HG02642 (cell line): ENCODE measurements at regions not wholly inside any gene's neighbourhood (a gene's known extent, or its start where the extent isn't known, plus 50 kb on each side); places are given as distances from the start of the nearest gene placed in this dataset.
"Not testable (repeated sequence)": the region's sequence is repeated elsewhere in the genome, so short reads cannot be mapped to it uniquely, and the experiment has no call there.

ENCODE experiments used
- ATAC-seq: cut with Tn5 transposase; IDR thresholded peaks from one replicate; pipeline ENCODE4 v1.9.1; 2021; ENCODE audit warnings: mild to moderate bottlenecking; ENCODE audit not compliant: unreplicated experiment, poor library complexity

DNA sequence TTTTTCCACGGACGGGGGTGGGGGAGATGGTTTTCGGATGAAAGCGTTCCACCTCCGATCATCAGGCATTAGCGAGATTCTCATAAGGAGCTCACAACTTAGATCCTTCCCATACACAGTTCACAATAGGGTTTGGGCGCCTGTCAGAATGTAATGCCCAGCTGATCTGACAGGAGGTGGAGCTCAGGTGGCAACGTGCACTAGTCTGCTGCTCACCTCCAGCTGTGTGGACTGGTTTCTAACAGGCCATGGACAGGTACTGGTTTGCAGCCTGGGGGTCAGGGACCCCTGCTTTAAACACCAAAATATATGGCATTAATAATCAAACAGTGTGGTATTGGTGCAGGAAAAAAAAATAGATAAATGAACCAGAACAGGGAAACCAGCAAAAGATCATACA, 157.5 kb upstream of the NLRP1 start:
- ATAC-seq: no peak

DNA sequence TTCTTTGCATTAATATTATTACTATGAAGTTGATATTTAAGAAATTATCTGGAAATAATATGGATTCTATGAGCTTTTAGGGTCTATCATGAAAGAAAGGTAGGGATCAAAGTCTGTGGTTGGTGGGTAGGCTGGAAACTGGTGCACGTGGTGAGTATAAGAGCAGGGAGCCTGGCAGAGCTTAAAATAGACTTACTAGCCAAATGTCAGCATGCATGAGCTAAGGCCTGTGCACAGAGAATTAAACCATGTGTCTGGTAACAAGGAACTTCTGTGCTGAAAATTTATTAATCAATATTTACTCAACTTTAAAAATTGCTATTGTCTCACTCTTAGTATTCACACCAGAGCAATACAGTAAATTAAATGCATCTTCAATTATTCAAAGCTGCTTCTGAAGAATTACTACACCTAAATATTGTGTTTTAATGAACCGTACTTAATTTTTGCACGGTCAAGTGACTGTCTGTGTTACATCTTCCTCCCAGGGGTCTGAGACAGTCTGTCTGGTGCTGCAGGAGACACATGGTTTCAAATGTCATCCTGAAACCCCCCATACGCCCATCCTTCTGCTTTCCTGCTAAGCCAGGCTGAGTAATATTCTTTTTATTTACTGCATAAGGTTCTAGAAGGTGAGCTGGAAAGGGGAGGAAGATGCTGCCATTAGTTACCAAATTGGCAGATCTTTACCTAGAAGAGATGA, 161.0 kb upstream of the NLRP1 start:
- no peak for ATAC-seq

DNA sequence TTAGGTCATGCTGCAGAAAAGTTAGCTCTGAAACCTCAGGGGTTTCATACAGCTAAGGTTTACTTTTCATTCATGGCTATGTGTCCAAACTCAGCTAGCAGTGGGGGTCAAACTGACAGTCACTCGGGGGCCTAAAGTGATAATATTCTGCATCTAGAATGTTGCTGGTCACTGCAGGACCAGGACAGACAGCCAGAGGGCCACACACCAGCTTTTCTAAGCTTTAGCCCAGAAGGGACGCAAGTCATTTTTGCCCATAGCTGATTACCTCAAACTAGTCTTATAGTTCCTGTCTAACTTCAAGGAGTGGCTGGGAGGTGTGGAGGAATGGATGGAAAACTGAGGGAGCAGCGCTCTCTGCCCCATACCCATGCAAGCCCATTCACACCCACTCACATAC, 163.0 kb upstream of the NLRP1 start:
- ATAC-seq: no peak

DNA sequence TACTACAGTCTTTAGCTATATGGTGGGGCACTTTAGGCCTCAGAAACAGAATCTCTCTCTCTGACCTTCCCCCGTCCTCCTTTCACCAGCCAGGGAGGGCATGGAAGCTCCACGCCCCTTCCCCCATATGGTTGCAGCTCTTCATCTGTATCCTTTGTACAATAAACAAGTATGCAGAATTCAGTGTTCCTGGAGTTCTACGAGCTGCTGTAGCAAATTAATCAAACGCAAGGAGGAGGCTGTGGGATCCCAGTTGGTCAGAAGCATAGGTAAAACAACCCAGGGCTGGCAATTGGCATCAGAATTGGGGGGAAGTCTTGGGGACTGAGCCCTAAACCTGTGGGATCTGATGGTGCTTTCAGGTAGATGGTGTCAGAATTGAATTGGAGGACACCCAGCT, 163.7 kb upstream of the NLRP1 start:
- no peak for ATAC-seq

DNA sequence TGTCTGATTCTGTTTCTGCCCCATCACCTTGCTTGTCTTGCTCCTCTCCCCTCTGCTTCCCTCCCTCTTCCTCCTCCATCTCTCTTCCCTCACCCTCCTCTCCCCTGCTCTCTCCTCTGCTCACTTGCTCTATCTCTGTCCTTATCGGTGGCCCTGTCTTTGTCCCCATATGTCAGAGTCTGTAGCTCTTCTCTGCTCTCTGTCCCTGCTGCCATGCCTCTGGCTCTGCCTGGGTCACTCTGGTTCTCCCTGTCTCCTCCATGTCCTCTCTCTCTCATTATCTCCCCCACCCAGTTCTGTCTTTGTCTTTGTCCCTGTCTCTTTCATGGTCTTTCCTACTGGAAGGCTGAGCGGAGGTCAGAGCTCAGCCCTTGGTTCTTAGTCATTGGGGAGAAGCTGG, 169.1 kb upstream of the NLRP1 start:
- ATAC-seq: no peak

DNA sequence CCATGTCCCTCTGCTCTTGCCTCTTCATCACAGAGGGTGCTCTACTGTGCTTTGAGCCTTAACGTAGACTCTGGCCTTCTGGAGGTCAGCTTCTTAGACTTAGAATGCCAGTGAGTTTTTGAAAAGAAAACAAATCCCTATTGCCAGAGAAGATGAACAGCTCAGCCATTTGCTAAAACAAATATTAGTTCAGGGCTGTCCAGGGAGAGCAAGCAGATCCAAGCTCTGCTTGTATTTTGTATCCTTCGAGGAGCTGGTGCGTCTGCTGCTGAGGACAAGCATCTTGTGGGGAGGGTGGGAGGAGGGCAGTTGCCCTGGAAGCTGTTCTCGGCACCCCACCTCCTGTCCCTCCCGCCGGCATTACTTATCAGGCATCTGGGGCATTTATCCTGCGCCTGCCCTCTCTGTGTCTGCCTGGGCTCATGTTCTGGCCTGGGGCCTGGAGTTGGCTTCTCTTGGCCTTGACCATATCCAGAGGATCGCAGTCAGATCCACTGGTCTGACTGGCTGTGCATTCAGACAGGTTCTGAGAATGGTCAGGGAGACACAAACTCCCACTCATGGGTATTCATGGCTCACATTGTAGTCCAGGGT, 173.1 kb upstream of the NLRP1 start:
- ATAC-seq: no peak

DNA sequence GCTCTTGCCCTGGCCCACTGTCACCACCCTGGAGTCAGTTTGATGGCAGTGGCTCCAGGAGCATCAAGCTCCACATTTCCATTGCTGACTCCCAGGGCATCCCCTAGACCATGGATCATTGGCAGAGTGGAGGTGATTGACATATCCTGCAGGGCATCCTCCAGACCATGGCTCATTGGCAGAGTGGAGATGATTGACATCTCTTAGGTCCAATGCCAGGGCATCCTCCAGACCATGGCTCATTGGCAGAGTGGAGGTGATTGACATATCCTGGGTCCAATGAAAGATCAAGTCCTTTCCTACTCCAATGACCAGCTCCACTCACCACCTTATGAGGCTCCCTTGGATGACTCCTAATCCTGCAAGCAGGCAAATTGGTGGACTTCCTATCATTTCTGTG, 174.3 kb upstream of the NLRP1 start:
- no peak for ATAC-seq

DNA sequence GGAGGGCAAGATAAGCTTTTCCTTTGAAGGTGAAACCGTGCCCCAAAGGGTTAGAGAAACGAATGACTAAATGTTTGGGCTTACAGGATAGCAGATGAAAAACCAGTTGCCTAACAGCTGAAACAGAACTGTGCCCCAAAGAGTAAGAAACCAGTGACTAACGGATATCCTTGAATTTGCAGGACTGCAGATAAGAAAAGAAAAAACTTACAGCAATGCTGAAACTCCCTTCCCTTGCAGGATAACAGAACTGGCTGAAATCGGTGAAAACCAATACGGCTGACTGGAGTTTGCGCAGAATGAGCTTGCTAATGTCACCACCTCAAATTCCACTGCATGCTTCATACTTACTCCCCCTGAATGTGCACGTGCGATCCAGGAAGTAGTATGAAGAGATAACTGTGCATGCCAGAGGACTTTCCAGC, 175.2 kb upstream of the NLRP1 start:
- no peak for ATAC-seq

DNA sequence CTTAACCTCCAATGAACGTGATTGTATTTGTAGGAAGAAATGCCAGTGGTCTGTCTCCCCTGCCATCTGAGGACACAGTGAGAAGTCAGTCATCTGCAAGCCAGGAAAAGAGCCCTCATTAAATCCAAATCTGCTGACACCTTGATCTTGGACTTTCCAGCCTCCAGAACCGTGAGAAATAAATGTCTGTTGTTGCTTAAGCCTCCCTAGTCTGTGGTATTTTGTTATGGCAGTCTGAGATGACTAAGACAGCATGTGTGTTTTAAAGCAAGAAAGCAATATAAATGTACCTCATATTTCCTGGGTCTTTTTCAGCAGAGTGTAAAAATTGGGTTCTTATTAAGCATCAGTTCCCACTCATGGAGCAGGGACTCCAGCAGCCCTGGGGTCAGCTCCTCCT, 177.9 kb upstream of the NLRP1 start:
- ATAC-seq: no peak

DNA sequence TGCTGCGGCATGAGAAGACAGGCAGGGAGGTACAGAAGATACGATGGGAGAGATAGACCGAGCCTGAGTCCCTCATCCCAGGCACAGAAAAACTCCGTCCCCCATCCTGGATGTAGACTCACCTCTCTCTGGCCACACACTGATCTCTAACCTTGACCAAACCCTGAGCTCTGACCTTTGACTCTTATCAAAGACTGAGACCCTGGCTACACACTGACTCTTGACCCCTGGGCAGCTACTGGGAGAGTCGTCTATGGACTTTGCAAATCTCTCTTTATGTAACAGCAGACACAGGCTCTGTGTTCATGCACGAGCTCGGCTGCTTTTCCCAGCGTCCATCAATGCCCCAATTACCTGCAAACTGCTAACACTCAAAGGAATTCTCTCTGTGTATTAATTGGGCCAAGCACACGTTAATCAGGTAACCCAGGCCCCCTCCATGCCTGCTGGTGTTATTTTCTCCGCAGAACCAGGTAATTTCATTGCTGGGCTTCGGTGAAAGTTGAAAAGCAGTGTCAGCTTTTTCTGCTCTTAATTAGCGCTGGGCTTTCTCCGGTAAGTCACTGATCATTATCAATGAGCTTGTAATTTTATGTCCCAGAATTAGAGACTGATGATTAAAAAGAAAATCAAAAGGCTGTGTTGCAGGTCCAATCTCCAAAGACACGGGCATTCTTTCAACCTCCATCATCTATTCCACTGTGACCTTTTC, 179.4 kb upstream of the NLRP1 start:
- ATAC-seq: no peak

DNA sequence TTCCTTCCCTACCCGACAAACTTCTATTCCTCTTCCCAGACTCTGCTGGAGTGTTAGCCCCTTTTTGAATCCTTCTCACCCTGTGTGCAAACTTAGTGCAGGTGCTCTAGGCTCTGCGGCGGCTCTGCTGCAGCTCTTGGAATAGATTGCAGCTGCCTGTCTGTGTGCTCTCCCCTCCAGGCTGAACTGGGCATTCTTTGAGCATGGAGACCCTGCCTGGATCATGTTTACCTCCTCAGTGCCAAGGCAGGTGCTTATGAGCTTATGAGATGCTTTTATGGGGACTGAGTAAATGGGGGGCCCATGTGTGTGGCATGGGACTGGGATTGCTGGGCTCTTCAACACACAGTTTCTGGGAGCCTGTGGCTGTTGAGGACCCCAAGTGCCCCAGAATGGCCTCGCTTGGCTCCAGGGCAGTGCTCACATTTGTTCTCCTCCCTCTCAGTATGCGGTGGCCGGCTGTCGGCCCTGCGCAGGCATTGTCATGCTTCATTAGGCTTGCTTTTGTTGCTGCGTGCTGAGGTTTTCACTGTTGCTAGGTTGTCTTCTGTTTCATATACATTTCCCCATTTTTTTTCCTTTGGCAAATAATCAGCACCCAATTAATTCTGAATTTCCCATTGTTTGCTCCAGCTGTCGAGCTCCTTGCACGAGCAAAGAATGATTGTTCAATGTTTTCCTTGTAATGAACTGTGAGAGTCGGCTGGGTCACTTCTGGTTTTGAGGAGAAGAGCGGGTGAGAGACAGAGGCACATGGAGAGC, 185.5 kb upstream of the NLRP1 start:
- ATAC-seq: no peak

DNA sequence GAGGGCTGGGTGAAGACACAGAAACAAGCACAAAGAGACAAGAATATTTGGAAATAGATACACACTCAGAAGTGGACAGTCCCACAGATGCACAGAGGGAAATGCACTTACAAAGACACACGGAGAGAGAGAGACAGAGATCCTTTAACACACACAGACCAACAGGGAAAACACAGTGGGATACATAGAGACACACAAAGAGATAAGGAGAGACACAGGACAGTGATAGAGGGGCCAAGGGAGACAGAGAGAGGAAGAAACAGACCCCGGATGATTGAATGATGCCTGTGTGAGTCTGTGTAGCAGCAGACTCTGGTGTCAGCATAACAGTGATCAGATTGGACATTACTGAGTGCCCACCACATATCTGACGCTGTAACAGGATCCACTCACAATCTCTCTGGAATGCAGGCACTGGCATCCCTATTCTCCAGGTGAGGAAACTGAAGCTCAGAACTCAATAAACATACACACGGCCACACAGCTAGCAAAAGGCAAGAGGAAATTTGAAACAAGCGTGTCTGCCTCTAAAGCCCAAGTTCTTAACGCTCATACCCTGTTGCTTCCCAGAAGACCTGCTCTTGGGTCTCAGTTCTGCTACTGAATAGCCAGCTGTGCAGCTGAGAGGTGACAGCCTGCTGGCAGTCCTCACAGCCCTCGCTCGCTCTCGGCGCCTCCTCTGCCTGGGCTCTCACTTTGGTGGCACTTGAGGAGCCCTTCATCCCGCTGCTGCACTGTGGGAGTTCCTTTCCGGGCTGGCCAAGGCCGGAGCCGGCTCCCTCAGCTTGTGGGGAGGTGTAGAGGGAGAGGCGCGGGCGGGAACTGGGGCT, 186.3 kb upstream of the NLRP1 start:
- ATAC-seq: no peak

DNA sequence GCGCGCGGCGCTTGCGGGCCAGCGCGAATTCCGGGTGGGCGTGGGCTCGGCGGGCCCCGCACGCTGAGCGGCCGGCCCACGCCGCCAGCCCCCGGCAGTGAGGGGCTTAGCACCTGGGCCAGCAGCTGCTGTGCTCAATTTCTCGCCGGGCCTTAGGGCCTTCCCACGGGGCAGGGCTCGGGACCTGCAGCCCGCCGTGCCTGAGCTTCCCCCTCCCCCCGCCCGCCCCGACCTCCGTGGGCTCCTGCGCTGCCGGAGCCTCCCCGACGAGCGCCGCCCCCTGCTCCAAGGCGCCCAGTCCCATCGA, 186.9 kb upstream of the NLRP1 start:
- not testable (repeated sequence) for ATAC-seq

DNA sequence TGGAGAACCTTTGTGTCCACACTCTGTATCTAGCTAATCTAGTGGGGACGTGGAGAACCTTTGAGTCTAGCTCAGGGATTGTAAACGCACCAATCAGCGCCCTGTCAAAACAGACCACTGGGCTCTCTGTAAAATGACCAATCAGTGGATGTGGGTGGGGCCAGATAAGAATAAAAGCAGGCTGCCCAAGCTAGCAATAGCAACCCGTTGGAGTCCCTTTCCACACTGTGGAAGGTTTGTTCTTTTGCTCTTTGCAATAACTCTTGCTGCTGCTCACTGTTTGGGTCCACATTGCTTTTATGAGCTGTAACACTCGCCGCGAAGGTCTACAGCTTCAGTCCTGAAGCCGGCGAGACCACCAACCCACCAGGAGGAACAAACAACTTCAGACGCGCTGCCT, 187.7 kb upstream of the NLRP1 start:
- ATAC-seq: not testable (repeated sequence)

DNA sequence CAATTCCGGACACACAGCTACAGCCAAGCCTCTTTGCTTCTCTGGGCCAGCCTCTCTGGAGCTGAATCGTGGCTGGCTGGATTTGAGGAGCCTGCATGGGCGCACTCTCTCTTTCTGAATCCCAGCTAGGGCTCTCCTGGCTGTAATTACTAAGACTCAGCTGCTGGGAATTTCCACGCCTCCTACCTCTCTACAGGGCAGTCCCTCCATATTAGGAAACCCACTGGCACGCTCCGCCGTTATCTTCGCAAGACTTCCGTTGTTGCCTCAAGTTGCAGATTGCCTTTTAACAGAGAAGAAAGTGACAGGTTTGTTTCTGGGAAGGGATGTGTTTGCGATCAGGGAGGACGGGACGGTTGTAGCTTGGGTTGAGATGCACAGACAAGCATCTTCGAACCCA, 188.4 kb upstream of the NLRP1 start:
- ATAC-seq: no peak

DNA sequence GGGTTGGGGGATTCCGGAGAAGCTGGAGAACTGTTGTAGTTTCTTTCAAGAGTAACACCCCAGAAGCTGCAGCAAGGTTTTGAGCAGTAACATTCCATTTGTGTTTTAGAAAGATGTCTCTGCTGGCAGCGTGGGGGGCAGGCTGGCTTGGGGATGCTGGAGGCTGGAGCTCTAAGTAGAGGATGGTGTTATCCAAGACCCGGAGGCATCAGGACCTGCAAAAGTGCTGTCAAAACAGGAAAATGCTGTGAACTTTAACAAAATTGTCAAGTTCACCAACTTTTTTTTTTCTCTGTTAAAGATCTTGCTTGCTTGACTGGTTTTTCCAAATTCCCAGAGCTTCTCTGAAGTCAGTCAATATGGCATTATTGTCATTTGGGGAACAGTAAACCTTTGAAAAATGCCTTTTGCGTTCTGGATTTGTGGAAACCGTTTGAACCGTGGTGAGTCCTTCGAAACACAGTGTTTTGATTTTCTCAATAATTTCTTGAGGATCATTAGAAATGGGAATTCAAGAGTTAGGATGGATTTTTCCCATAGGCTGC, 189.6 kb upstream of the NLRP1 start:
- ATAC-seq: no peak

DNA sequence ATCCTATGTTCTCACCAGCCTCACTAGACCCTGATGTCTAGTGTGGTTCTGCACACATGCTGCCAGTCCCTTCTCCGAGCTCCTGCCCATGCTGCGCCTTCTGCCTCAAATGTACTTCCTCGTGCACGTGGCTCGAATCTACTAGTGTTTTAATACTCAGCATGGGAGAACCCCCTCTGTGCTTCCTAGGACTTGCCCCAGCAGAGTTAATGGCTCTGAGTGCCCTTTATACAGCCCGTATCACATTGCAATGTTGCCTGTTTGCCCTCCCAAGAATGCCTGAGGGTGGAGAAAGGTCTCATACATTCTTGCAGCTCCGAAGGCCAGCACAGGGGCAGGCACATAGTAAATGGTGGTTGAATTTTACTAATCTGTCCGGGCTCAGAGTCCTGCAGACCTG, 190.8 kb upstream of the NLRP1 start:
- ATAC-seq: no peak

DNA sequence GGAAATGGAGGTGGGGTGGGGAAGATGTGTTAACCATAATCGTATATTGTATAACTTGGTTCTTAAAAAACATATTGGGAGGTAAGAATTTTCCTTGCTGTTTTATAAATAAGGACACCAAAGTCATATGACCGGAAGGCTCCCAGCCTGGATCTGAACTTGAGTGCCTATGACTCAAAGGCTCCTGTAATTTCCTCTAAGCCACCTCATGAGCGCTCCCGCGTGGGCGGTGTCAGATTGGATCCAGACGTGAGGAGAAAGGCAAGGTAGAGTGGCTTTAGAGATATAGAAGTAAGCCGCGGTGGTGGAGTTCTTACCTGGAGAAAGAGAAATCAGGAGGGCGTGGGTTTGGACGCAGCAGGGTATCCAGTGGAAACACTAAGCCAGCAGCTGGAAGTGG, 196.2 kb upstream of the NLRP1 start:
- no peak for ATAC-seq

DNA sequence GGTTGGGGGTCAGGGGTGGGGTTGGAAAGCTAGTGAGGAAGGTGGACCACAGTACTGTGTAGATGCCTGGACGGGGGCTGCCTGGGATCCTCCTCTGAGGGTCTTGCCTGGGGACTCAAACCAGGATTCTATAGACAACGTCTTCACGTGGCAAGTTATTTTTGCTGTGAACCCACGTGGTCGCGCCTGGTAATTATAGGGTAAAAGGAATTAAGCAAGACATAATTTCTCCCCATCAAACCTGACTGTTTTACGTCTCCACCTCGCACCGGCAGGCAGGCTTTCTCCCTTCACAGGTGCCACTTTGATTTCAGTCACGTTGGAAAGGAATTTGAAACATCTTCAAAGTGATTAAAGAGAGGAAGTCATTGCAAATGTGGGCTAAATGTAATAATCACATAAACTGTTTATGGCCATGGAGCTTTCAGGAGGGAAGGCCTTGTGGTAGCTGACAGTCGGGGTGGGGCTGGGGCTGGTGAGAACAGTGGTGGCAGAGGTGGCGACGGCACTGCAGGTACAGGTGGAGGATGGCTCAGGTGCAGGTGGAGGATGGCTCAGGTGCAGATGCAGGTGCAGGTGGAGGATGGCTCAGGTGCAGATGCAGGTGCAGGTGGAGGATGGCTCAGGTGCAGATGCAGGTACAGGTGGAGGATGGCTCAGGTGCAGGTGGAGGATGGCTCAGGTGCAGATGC, 197.1 kb upstream of the NLRP1 start:
- ATAC-seq: no peak

DNA sequence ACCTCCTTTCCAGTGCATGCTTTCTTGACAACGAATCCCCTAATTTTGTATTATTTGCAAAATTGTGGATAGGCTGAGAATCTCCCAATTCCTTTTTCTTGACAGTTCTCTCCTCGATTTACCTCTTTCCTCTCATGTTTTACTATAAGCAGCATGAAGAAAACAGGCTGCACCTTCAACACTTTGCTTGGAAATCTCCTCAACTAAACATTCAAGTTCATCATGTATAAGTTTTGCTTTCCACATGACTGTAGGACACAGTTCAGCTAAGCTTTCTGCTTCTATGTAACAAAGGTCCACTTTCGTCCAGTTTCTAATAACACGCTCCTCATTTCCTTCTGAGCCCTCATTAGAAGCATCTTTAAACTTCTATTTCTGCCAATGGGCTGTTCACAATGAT, 199.0 kb upstream of the NLRP1 start:
- ATAC-seq: no peak
